Stimulated activated naive CD8-positive, alpha-beta T cell treated with anti-CD3 and anti-CD28 coated beads, Interleukin-15, Interleukin-2, amounts not matched to agents 100 ng/mL and 50 ng/mL, for 24 hours (primary cell): ENCODE measurements at regions not wholly inside any gene's neighbourhood (a gene's known extent, or its start where the extent isn't known, plus 50 kb on each side); places are given as distances from the start of the nearest gene placed in this dataset.
"Not testable (repeated sequence)": the region's sequence is repeated elsewhere in the genome, so short reads cannot be mapped to it uniquely, and the experiment has no call there.

Experiments
- H3K27ac Mint-ChIP-seq: one replicate; pipeline ENCODE4 v1.8.0; 2021; ENCODE audit warnings: mild to moderate bottlenecking, mixed read lengths
- H3K27me3 Mint-ChIP-seq: one replicate; pipeline ENCODE4 v1.8.0; 2021; ENCODE audit warnings: mixed read lengths
- H3K36me3 Mint-ChIP-seq: one replicate; pipeline ENCODE4 v1.8.0; 2021; ENCODE audit warnings: low read depth, mixed read lengths
- H3K4me1 Mint-ChIP-seq: one replicate; pipeline ENCODE4 v1.8.0; 2021; ENCODE audit warnings: low read depth, mixed read lengths
- H3K4me3 Mint-ChIP-seq: one replicate; pipeline ENCODE4 v1.8.0; 2021; ENCODE audit warnings: mild to moderate bottlenecking, mixed read lengths
- H3K9me3 Mint-ChIP-seq: one replicate; pipeline ENCODE4 v1.8.0; 2021; ENCODE audit warnings: mixed read lengths

GRCh38 chr6:119734227-119734626 lies 384.7 kb upstream of the MAN1A1 start:
- Mint-ChIP-seq H3K36me3 (no peaks in the 10 kb centered on the region), H3K4me1 (no peaks in the 10 kb centered on the region), H3K27me3 (peaks cover 14% of the 10 kb centered on the region), H3K4me3 (no peak overlapping the region), H3K9me3 (no peaks in the 10 kb centered on the region), H3K27ac (no peak overlapping the region)

GRCh38 chr6:119728935-119729334 lies 379.4 kb upstream of the MAN1A1 start:
- H3K27me3 Mint-ChIP-seq: no peaks in the 10 kb centered on the region
- H3K4me1 Mint-ChIP-seq: no peaks in the 10 kb centered on the region
- H3K36me3 Mint-ChIP-seq: no peaks in the 10 kb centered on the region
- no peaks in the 10 kb centered on the region for H3K9me3 Mint-ChIP-seq
- no peak overlapping the region for H3K27ac Mint-ChIP-seq
- H3K4me3 Mint-ChIP-seq: no peak overlapping the region

GRCh38 chr6:119728220-119728750 lies 378.7 kb upstream of the MAN1A1 start:
- Mint-ChIP-seq H3K27me3 (no peaks in the 10 kb centered on the region), H3K27ac (no peak overlapping the region), H3K4me3 (no peak overlapping the region), H3K4me1 (no peaks in the 10 kb centered on the region), H3K9me3 (no peaks in the 10 kb centered on the region), H3K36me3 (no peaks in the 10 kb centered on the region)

- Mint-ChIP-seq H3K9me3 (no peaks in the 10 kb centered on the region), H3K36me3 (no peaks in the 10 kb centered on the region), H3K4me1 (no peaks in the 10 kb centered on the region), H3K27ac (no peak overlapping the region), H3K27me3 (no peaks in the 10 kb centered on the region), H3K4me3 (no peak overlapping the region)
These were observed 378.1 kb upstream of the MAN1A1 start for GRCh38 chr6:119727504-119728219.

- H3K27ac Mint-ChIP-seq, H3K4me3 Mint-ChIP-seq, H3K27me3 Mint-ChIP-seq, H3K36me3 Mint-ChIP-seq, H3K9me3 Mint-ChIP-seq, H3K4me1 Mint-ChIP-seq: not testable (repeated sequence)
These were observed 377.4 kb upstream of the MAN1A1 start for GRCh38 chr6:119726912-119727311.

- Mint-ChIP-seq H3K4me1 (no peaks in the 10 kb centered on the region), H3K4me3 (no peak overlapping the region), H3K27me3 (no peaks in the 10 kb centered on the region), H3K36me3 (no peaks in the 10 kb centered on the region), H3K9me3 (no peaks in the 10 kb centered on the region), H3K27ac (no peak overlapping the region)
These were observed 376.5 kb upstream of the MAN1A1 start for GRCh38 chr6:119726086-119726485.

- Mint-ChIP-seq H3K4me3 (no peak overlapping the region), H3K27ac (no peak overlapping the region), H3K4me1 (peaks cover 9% of the 10 kb centered on the region), H3K36me3 (no peaks in the 10 kb centered on the region), H3K27me3 (no peaks in the 10 kb centered on the region), H3K9me3 (no peaks in the 10 kb centered on the region)
These were observed 370.6 kb upstream of the MAN1A1 start for GRCh38 chr6:119720160-119720559.

GRCh38 chr6:119717942-119718341 lies 368.4 kb upstream of the MAN1A1 start:
- Mint-ChIP-seq H3K4me1 (peaks cover 9% of the 10 kb centered on the region), H3K27ac (no peak overlapping the region), H3K36me3 (no peaks in the 10 kb centered on the region), H3K9me3 (no peaks in the 10 kb centered on the region), H3K27me3 (no peaks in the 10 kb centered on the region), H3K4me3 (no peak overlapping the region)

- Mint-ChIP-seq H3K9me3 (no peaks in the 10 kb centered on the region), H3K27ac (no peak overlapping the region), H3K4me3 (no peak overlapping the region), H3K4me1 (peaks cover 9% of the 10 kb centered on the region), H3K36me3 (no peaks in the 10 kb centered on the region), H3K27me3 (no peaks in the 10 kb centered on the region)
These were observed 367.2 kb upstream of the MAN1A1 start for GRCh38 chr6:119716668-119717270.

GRCh38 chr6:119713903-119714302 lies 364.3 kb upstream of the MAN1A1 start:
- no peaks in the 10 kb centered on the region for H3K36me3 Mint-ChIP-seq
- H3K27ac Mint-ChIP-seq: no peak overlapping the region
- H3K4me3 Mint-ChIP-seq: no peak overlapping the region
- H3K27me3 Mint-ChIP-seq: no peaks in the 10 kb centered on the region
- H3K9me3 Mint-ChIP-seq: no peaks in the 10 kb centered on the region
- H3K4me1 Mint-ChIP-seq: peaks cover 9% of the 10 kb centered on the region

- no peaks in the 10 kb centered on the region for H3K9me3 Mint-ChIP-seq
- H3K36me3 Mint-ChIP-seq: no peaks in the 10 kb centered on the region
- H3K4me1 Mint-ChIP-seq: no peaks in the 10 kb centered on the region
- no peak overlapping the region for H3K27ac Mint-ChIP-seq
- H3K4me3 Mint-ChIP-seq: no peak overlapping the region
- no peaks in the 10 kb centered on the region for H3K27me3 Mint-ChIP-seq
These were observed 337.1 kb upstream of the MAN1A1 start for GRCh38 chr6:119686644-119687043.

- Mint-ChIP-seq H3K27me3 (no peaks in the 10 kb centered on the region), H3K36me3 (no peaks in the 10 kb centered on the region), H3K4me3 (no peak overlapping the region), H3K4me1 (no peaks in the 10 kb centered on the region), H3K27ac (no peak overlapping the region), H3K9me3 (no peaks in the 10 kb centered on the region)
These were observed 336.7 kb upstream of the MAN1A1 start for GRCh38 chr6:119686240-119686639.

- Mint-ChIP-seq H3K27ac (no peak overlapping the region), H3K9me3 (no peaks in the 10 kb centered on the region), H3K27me3 (no peaks in the 10 kb centered on the region), H3K4me3 (no peak overlapping the region), H3K36me3 (no peaks in the 10 kb centered on the region), H3K4me1 (no peaks in the 10 kb centered on the region)
These were observed 334.1 kb upstream of the MAN1A1 start for GRCh38 chr6:119683671-119684070.

- no peaks in the 10 kb centered on the region for H3K9me3 Mint-ChIP-seq
- no peaks in the 10 kb centered on the region for H3K36me3 Mint-ChIP-seq
- H3K4me3 Mint-ChIP-seq: no peak overlapping the region
- no peaks in the 10 kb centered on the region for H3K4me1 Mint-ChIP-seq
- no peaks in the 10 kb centered on the region for H3K27me3 Mint-ChIP-seq
- no peak overlapping the region for H3K27ac Mint-ChIP-seq
These were observed 333.5 kb upstream of the MAN1A1 start for GRCh38 chr6:119683031-119683430.

- no peaks in the 10 kb centered on the region for H3K27me3 Mint-ChIP-seq
- no peaks in the 10 kb centered on the region for H3K4me1 Mint-ChIP-seq
- no peaks in the 10 kb centered on the region for H3K9me3 Mint-ChIP-seq
- no peak overlapping the region for H3K27ac Mint-ChIP-seq
- no peaks in the 10 kb centered on the region for H3K36me3 Mint-ChIP-seq
- no peak overlapping the region for H3K4me3 Mint-ChIP-seq
These were observed 329.4 kb upstream of the MAN1A1 start for GRCh38 chr6:119678961-119679360.

- Mint-ChIP-seq H3K27ac (no peak overlapping the region), H3K4me3 (no peak overlapping the region), H3K36me3 (no peaks in the 10 kb centered on the region), H3K4me1 (no peaks in the 10 kb centered on the region), H3K9me3 (no peaks in the 10 kb centered on the region), H3K27me3 (no peaks in the 10 kb centered on the region)
These were observed 327.8 kb upstream of the MAN1A1 start for GRCh38 chr6:119677384-119677783.
